HepG2 (cell line): ENCODE measurements at regions not wholly inside any gene's neighbourhood (a gene's known extent, or its start where the extent isn't known, plus 50 kb on each side); places are given as distances from the start of the nearest gene placed in this dataset.

Experiments
- ATAC-seq: fragments of 200-7000 bp; cut with Tn5 transposase; 3 replicates; pipeline ENCODE4 v1.9.1; 2020; ENCODE audit warnings: mild to moderate bottlenecking, moderate library complexity
- BruUV-seq: library from RNA; stranded (reverse); fragments of 400-500 nt; replicated peaks from 2 replicates; lab custom pipeline; 2021; lab: Mats Ljungman, UMichigan
- CTCF ChIA-PET: fragments of 300-600 bp; formaldehyde crosslinking; extraction: SDS; loops from one replicate; lab custom pipeline; 2021; ENCODE audit warnings: low total read pairs, inconsistent platforms, low intra/inter-chr PET ratio; lab: Yijun Ruan, JAX
- POLR2A ChIA-PET: fragments of 350-600 bp; sonication (Branson Sonifier 250); formaldehyde crosslinking; loops from one replicate; lab custom pipeline; 2020; ENCODE audit warnings: antibody characterized with exemption, inconsistent platforms; lab: Yijun Ruan, JAX
- DNase-seq: peaks from one replicate; pipeline ENCODE4 v3.0.0-alpha.2; 2015; ENCODE audit warnings: low spot score
- FAIRE-seq: peaks from 3 replicates; lab custom pipeline; 2011; peaks lifted over from hg19 to GRCh38; lab: Jason Lieb, UNC
- H2AFZ ChIP-seq: one replicate; pipeline ENCODE4 v1.6.1; 2011; ENCODE audit warnings: low read length, inconsistent platforms
- H3K27ac ChIP-seq: fragments of 300-600 bp; 3 replicates; pipeline ENCODE4 v1.8.0; 2011; ENCODE audit warnings: mixed run types, mild to moderate bottlenecking, mixed read lengths, low read length, inconsistent platforms; ENCODE audit not compliant: insufficient read depth; ENCODE audit errors: extremely low read length
- H3K27me3 ChIP-seq, 2 experiments: fragments of 200-600 bp in 1 of 2; 2 replicates in 1 of 2; 3 replicates in 1 of 2; pipeline versions ENCODE4 v1.6.0 to v1.8.0; 2011; ENCODE audit warnings: low read length in 2 of 2, mild to moderate bottlenecking in 2 of 2, moderate library complexity in 2 of 2, inconsistent platforms in 1 of 2; ENCODE audit not compliant: insufficient read depth in 2 of 2, control insufficient read depth in 1 of 2
- H3K36me3 ChIP-seq, 2 experiments: fragments of 200-600 bp in 1 of 2; replicated peaks in 1 of 2; 2 replicates in 1 of 2; 3 replicates in 1 of 2; pipeline versions ENCODE4 v1.5.1 to v1.8.0; 2011; ENCODE audit warnings: low read length in 2 of 2, inconsistent platforms in 1 of 2; ENCODE audit not compliant: insufficient read depth in 2 of 2, control insufficient read depth in 1 of 2
- H3K4me1 ChIP-seq: 2 replicates; pipeline ENCODE4 v1.5.1; 2012; ENCODE audit warnings: low read length, inconsistent platforms; ENCODE audit not compliant: insufficient read depth
- H3K4me2 ChIP-seq: 2 replicates; pipeline ENCODE4 v1.6.0; 2011; ENCODE audit warnings: low read depth, low read length, inconsistent platforms
- H3K4me3 ChIP-seq, 3 experiments: fragments of 200-600 bp in 1 of 3; sonication (generic), shearing (Covaris generic) in 1 of 3; replicated peaks in 1 of 3; 2 replicates each; pipeline ENCODE4 v1.5.1; 2011 to 2016; ENCODE audit warnings: low read length in 3 of 3, inconsistent platforms in 2 of 3, low read depth in 2 of 3, mild to moderate bottlenecking in 2 of 3, control low read depth in 1 of 3, mixed read lengths in 1 of 3; ENCODE audit not compliant: insufficient read depth in 1 of 3
- H3K79me2 ChIP-seq: one replicate; pipeline ENCODE4 v1.6.1; 2011; ENCODE audit warnings: low read length, inconsistent platforms; ENCODE audit not compliant: insufficient read depth
- H3K9ac ChIP-seq: 2 replicates; pipeline ENCODE4 v1.6.0; 2011; ENCODE audit warnings: mild to moderate bottlenecking, low read depth, low read length, inconsistent platforms; ENCODE audit not compliant: insufficient read depth
- H3K9me3 ChIP-seq: 2 replicates; pipeline ENCODE4 v1.5.1; 2012; ENCODE audit warnings: mild to moderate bottlenecking, low read length
- H4K20me1 ChIP-seq: 2 replicates; pipeline ENCODE4 v1.6.0; 2011; ENCODE audit warnings: inconsistent platforms, mild to moderate bottlenecking, low read length, moderate library complexity; ENCODE audit not compliant: insufficient read depth
- KAT7 ChIP-seq: IDR thresholded peaks from 2 replicates; pipeline ENCODE4 v1.6.1; 2018; ENCODE audit warnings: borderline replicate concordance, missing compliant biosample characterization
- MBD4 ChIP-seq: IDR thresholded peaks from 2 replicates; pipeline ENCODE4 v1.6.1; 2012; ENCODE audit warnings: low read length, inconsistent platforms, borderline replicate concordance
- NFE2L1 ChIP-seq: sonication (generic); formaldehyde crosslinking; IDR thresholded peaks from 2 replicates; pipeline ENCODE4 v1.4.0; 2020; ENCODE audit warnings: missing genetic modification reagents, mild to moderate bottlenecking, borderline replicate concordance
- SRSF4 ChIP-seq: fragments of 200-400 bp; formaldehyde crosslinking; IDR thresholded peaks from one replicate; pipeline ENCODE4 v1.6.1; 2018; ENCODE audit warnings: mild to moderate bottlenecking, low read depth, low read length, moderate library complexity; ENCODE audit not compliant: poor library complexity, severe bottlenecking
- ZFP41 ChIP-seq: sonication (generic); formaldehyde crosslinking; IDR thresholded peaks from 2 replicates; pipeline ENCODE4 v1.4.0; 2020; ENCODE audit warnings: mild to moderate bottlenecking, missing genetic modification reagents, borderline replicate concordance
- ZNF431 ChIP-seq: sonication (generic); formaldehyde crosslinking; IDR thresholded peaks from 2 replicates; pipeline ENCODE4 v1.9.0; 2022; ENCODE audit warnings: missing genetic modification reagents, low read depth, mild to moderate bottlenecking, borderline replicate concordance
- ZNF619 ChIP-seq: sonication (generic); formaldehyde crosslinking; IDR thresholded peaks from 2 replicates; pipeline ENCODE4 v1.4.0; 2020; ENCODE audit warnings: mild to moderate bottlenecking, missing genetic modification reagents
- in situ Hi-C: cut with HindIII; loops from 2 replicates; pipeline ENCODE4 v1.10.0; 2017; ENCODE audit warnings: low pct_unique_long_range_greater_than_20kb; ENCODE audit not compliant: extremely low pct_ligation_motif_present
- intact Hi-C: fragments of 100-400 bp; cut with micrococcal nuclease; formaldehyde crosslinking; loops from one replicate; pipeline ENCODE4 v1.10.0; 2022; ENCODE audit not compliant: unreplicated experiment
- TF ChIP-seq, protein P1 (sequence below): sonication (generic); formaldehyde crosslinking; IDR thresholded peaks from 2 replicates; pipeline ENCODE4 v1.4.0; 2020; ENCODE audit warnings: missing genetic modification reagents, borderline replicate concordance
- TF ChIP-seq, protein P2 (sequence below): sonication (generic); formaldehyde crosslinking; IDR thresholded peaks from one replicate; pipeline ENCODE4 v1.5.1; 2020; ENCODE audit warnings: mild to moderate bottlenecking, missing genetic modification reagents; ENCODE audit errors: not compliant biosample characterization
- TF ChIP-seq, protein P3 (sequence below): sonication (generic); formaldehyde crosslinking; IDR thresholded peaks from 2 replicates; pipeline ENCODE4 v1.8.1; 2023; ENCODE audit warnings: missing genetic modification reagents, mild to moderate bottlenecking, borderline replicate concordance
- TF ChIP-seq, protein P4 (sequence below): sonication (generic); formaldehyde crosslinking; IDR thresholded peaks from 2 replicates; pipeline ENCODE4 v1.8.0; 2022; ENCODE audit warnings: mild to moderate bottlenecking, missing genetic modification reagents, moderate library complexity

DNA sequence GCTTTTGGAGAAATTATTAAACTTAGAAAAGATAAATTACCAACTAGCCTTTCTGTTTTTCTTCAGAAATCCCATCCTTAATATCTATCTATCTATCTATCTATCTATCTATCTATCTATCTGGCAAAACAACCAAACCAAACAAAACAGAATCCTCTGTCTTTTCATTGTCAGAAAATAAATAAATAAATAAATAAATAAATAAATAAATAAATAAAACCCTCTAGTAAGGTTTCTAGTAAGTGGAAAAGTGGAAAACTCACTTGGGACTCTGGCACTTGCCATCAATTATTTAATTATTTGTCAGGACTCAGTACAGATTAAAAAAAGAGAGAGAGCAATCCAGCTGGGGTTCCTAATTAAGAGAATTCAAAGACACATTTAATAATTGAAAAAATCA is 556.2 kb upstream of the CHORDC1 start:
- in situ Hi-C loops (no loop called here), intact Hi-C loops (no loop called here)
- Histone ChIP-seq H3K27me3 (no peaks in the 10 kb centered on the region), H3K9me3 (peaks cover 6% of the 10 kb centered on the region; the same call in 1 of the 2 replicates), H3K9ac (no peak overlapping the region), H3K4me2 (no peak overlapping the region), H3K4me1 (no peaks in the 10 kb centered on the region), H3K79me2 (no peaks in the 10 kb centered on the region), H2AFZ (no peak overlapping the region), H3K27ac (no peak overlapping the region), H4K20me1 (no peaks in the 10 kb centered on the region), H3K36me3 (no peaks in the 10 kb centered on the region), H3K4me3 (no peak overlapping the region)
- DNase-seq: no peak
- no peak for FAIRE-seq
- no TSS peak for BruUV-seq
- ChIA-PET POLR2A (no interaction called here), CTCF (no interaction called here)
- ATAC-seq: no peak
- TF ChIP-seq, protein P1, sequence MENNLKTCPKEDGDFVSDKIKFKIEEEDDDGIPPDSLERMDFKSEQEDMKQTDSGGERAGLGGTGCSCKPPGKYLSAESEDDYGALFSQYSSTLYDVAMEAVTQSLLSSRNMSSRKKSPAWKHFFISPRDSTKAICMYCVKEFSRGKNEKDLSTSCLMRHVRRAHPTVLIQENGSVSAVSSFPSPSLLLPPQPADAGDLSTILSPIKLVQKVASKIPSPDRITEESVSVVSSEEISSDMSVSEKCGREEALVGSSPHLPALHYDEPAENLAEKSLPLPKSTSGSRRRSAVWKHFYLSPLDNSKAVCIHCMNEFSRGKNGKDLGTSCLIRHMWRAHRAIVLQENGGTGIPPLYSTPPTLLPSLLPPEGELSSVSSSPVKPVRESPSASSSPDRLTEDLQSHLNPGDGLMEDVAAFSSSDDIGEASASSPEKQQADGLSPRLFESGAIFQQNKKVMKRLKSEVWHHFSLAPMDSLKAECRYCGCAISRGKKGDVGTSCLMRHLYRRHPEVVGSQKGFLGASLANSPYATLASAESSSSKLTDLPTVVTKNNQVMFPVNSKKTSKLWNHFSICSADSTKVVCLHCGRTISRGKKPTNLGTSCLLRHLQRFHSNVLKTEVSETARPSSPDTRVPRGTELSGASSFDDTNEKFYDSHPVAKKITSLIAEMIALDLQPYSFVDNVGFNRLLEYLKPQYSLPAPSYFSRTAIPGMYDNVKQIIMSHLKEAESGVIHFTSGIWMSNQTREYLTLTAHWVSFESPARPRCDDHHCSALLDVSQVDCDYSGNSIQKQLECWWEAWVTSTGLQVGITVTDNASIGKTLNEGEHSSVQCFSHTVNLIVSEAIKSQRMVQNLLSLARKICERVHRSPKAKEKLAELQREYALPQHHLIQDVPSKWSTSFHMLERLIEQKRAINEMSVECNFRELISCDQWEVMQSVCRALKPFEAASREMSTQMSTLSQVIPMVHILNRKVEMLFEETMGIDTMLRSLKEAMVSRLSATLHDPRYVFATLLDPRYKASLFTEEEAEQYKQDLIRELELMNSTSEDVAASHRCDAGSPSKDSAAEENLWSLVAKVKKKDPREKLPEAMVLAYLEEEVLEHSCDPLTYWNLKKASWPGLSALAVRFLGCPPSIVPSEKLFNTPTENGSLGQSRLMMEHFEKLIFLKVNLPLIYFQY (CRISPR knock-in tag): no peak
- TF ChIP-seq, protein P2, sequence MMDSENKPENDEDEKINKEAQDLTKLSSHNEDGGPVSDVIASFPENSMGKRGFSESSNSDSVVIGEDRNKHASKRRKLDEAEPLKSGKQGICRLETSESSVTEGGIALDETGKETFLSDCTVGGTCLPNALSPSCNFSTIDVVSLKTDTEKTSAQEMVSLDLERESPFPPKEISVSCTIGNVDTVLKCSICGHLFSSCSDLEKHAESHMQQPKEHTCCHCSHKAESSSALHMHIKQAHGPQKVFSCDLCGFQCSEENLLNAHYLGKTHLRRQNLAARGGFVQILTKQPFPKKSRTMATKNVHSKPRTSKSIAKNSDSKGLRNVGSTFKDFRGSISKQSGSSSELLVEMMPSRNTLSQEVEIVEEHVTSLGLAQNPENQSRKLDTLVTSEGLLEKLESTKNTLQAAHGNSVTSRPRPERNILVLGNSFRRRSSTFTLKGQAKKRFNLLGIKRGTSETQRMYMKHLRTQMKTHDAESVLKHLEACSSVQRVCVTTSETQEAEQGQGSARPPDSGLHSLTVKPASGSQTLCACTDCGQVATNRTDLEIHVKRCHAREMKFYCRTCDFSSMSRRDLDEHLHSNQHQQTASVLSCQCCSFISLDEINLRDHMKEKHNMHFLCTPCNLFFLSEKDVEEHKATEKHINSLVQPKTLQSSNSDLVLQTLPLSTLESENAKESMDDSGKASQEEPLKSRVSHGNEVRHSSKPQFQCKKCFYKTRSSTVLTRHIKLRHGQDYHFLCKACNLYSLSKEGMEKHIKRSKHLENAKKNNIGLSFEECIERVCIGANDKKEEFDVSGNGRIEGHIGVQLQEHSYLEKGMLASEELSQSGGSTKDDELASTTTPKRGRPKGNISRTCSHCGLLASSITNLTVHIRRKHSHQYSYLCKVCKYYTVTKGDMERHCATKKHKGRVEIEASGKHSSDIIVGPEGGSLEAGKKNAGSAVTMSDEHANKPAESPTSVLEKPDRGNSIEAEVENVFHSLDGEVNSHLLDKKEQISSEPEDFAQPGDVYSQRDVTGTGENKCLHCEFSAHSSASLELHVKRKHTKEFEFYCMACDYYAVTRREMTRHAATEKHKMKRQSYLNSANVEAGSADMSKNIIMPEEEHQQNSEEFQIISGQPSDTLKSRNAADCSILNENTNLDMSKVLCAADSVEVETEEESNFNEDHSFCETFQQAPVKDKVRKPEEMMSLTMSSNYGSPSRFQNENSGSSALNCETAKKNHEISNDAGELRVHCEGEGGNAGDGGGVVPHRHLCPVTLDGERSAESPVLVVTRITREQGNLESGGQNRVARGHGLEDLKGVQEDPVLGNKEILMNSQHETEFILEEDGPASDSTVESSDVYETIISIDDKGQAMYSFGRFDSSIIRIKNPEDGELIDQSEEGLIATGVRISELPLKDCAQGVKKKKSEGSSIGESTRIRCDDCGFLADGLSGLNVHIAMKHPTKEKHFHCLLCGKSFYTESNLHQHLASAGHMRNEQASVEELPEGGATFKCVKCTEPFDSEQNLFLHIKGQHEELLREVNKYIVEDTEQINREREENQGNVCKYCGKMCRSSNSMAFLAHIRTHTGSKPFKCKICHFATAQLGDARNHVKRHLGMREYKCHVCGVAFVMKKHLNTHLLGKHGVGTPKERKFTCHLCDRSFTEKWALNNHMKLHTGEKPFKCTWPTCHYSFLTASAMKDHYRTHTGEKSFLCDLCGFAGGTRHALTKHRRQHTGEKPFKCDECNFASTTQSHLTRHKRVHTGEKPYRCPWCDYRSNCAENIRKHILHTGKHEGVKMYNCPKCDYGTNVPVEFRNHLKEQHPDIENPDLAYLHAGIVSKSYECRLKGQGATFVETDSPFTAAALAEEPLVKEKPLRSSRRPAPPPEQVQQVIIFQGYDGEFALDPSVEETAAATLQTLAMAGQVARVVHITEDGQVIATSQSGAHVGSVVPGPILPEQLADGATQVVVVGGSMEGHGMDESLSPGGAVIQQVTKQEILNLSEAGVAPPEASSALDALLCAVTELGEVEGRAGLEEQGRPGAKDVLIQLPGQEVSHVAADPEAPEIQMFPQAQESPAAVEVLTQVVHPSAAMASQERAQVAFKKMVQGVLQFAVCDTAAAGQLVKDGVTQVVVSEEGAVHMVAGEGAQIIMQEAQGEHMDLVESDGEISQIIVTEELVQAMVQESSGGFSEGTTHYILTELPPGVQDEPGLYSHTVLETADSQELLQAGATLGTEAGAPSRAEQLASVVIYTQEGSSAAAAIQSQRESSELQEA: no peak
- TF ChIP-seq KAT7 (CRISPR knock-in tag): no peak
- TF ChIP-seq, protein P3, sequence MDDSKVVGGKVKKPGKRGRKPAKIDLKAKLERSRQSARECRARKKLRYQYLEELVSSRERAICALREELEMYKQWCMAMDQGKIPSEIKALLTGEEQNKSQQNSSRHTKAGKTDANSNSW (CRISPR knock-in tag): no peak
- TF ChIP-seq, protein P4, sequence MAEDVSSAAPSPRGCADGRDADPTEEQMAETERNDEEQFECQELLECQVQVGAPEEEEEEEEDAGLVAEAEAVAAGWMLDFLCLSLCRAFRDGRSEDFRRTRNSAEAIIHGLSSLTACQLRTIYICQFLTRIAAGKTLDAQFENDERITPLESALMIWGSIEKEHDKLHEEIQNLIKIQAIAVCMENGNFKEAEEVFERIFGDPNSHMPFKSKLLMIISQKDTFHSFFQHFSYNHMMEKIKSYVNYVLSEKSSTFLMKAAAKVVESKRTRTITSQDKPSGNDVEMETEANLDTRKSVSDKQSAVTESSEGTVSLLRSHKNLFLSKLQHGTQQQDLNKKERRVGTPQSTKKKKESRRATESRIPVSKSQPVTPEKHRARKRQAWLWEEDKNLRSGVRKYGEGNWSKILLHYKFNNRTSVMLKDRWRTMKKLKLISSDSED: no peak
- TF ChIP-seq ZNF431 (CRISPR knock-in tag): no peak
- TF ChIP-seq ZFP41: no peak
- TF ChIP-seq ZNF619: no peak
- no peak for TF ChIP-seq MBD4
- no peak for TF ChIP-seq NFE2L1 (CRISPR knock-in tag)
- no peak for TF ChIP-seq SRSF4
